ENCODE measurements at regions not wholly inside any gene's neighbourhood (a gene's known extent, or its start where the extent isn't known, plus 50 kb on each side); places are given as distances from the start of the nearest gene placed in this dataset.

DNA sequence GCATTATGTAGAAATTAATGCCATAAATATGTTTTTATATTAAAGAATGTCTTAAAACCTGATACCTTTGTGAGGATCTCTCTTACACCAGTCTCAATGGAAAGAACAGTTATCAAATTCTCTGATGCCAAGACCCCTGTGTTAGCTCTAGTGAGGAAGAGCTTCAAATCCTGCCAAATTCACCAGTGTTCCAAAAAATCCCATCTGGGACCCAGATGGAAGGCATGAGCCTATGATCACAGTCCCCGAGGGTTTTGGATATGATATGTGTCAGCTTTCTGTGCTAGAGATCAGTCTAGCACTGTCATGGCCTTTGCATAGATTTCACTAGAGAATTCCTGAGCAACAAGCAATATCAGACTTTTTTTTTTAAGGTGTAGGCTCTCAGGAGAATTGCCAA lies 412.1 kb downstream of the UBE2NL start:
- no peaks in the 10 kb centered on the region for H3K4me1 ChIP-seq (replicated peaks in 1 of 2; ENCODE audit: control insufficient read depth in 2 of 2, insufficient read depth in 2 of 2, low read length in 2 of 2)
- H4K20me1 ChIP-seq (replicated peaks; ENCODE audit: control insufficient read depth, insufficient read depth, low read length): no peaks in the 10 kb centered on the region
- FAIRE-seq (no peak), ATAC-seq (no peak), DNase-seq (ENCODE audit: extremely low read depth in 1 of 4, low spot score in 3 of 4) (no peak)
- no peak overlapping the region for H3K4me3 ChIP-seq
- no peak overlapping the region for H3K27ac ChIP-seq (ENCODE audit: extremely low read depth, low read depth, low read length)
- H2AFZ ChIP-seq (ENCODE audit: low read depth, low read length): no peak overlapping the region
- no peak overlapping the region for H3K9ac ChIP-seq (ENCODE audit: insufficient read depth in 1 of 2, low read depth in 2 of 2, low read length in 2 of 2)
- H3K79me2 ChIP-seq (ENCODE audit: control insufficient read depth, insufficient read depth, low read length): no peaks in the 10 kb centered on the region
- intact Hi-C loops (cut with micrococcal nuclease): no loop called here
- H3K27me3 ChIP-seq (ENCODE audit: control insufficient read depth in 2 of 2, insufficient read depth in 2 of 2, low read length in 2 of 2): no peaks in the 10 kb centered on the region
- BruUV-seq (replicated peaks): no TSS peak
- WGBS (ENCODE audit: insufficient coverage, low coverage, missing lambda C conversion rate): 0% methylated on average over 1 of the region's 1 CpG
- no peaks in the 10 kb centered on the region for H3K9me1 ChIP-seq (ENCODE audit: control insufficient read depth, insufficient read depth, low read length)
- no peak overlapping the region for H3K4me2 ChIP-seq (ENCODE audit: insufficient read depth, low read length)
- ChIA-PET POLR2A (no interaction called here), CTCF (ENCODE audit: low intra/inter-chr PET ratio) (no interaction called here)
- no peaks in the 10 kb centered on the region for H3K9me3 ChIP-seq (replicated peaks; ENCODE audit: control insufficient read depth, insufficient read depth, low read depth, low read length)
- no peaks in the 10 kb centered on the region for H3K36me3 ChIP-seq (ENCODE audit: control insufficient read depth, insufficient read depth, low read length)
- in situ Hi-C loops (cut with MboI): no loop called here
- TF ChIP-seq CHD2 (IDR thresholded peaks at IDR 0.05; ENCODE audit: low read depth, low read length): no peak
- no peak for TF ChIP-seq ZFP1 (CRISPR knock-in tag; IDR thresholded peaks at IDR 0.05)
- no peak for TF ChIP-seq FOXM1 (IDR thresholded peaks at IDR 0.05; ENCODE audit: low read depth)
- TF ChIP-seq FOXM1 (CRISPR knock-in tag; IDR thresholded peaks at IDR 0.05; ENCODE audit: low read depth): no peak
- TF ChIP-seq, protein P1, sequence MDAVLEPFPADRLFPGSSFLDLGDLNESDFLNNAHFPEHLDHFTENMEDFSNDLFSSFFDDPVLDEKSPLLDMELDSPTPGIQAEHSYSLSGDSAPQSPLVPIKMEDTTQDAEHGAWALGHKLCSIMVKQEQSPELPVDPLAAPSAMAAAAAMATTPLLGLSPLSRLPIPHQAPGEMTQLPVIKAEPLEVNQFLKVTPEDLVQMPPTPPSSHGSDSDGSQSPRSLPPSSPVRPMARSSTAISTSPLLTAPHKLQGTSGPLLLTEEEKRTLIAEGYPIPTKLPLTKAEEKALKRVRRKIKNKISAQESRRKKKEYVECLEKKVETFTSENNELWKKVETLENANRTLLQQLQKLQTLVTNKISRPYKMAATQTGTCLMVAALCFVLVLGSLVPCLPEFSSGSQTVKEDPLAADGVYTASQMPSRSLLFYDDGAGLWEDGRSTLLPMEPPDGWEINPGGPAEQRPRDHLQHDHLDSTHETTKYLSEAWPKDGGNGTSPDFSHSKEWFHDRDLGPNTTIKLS (IDR thresholded peaks at IDR 0.05; ENCODE audit: borderline replicate concordance, low read depth): no peak
- no peak for TF ChIP-seq HIVEP1 (CRISPR knock-in tag; IDR thresholded peaks at IDR 0.05)
- TF ChIP-seq, protein P2, sequence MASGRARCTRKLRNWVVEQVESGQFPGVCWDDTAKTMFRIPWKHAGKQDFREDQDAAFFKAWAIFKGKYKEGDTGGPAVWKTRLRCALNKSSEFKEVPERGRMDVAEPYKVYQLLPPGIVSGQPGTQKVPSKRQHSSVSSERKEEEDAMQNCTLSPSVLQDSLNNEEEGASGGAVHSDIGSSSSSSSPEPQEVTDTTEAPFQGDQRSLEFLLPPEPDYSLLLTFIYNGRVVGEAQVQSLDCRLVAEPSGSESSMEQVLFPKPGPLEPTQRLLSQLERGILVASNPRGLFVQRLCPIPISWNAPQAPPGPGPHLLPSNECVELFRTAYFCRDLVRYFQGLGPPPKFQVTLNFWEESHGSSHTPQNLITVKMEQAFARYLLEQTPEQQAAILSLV (tag; IDR thresholded peaks at IDR 0.05): no peak
- no peak for TF ChIP-seq GATAD2A (IDR thresholded peaks at IDR 0.05)
- TF ChIP-seq, protein P3, sequence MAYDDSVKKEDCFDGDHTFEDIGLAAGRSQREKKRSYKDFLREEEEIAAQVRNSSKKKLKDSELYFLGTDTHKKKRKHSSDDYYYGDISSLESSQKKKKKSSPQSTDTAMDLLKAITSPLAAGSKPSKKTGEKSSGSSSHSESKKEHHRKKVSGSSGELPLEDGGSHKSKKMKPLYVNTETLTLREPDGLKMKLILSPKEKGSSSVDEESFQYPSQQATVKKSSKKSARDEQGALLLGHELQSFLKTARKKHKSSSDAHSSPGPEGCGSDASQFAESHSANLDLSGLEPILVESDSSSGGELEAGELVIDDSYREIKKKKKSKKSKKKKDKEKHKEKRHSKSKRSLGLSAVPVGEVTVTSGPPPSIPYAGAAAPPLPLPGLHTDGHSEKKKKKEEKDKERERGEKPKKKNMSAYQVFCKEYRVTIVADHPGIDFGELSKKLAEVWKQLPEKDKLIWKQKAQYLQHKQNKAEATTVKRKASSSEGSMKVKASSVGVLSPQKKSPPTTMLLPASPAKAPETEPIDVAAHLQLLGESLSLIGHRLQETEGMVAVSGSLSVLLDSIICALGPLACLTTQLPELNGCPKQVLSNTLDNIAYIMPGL (CRISPR knock-in tag; IDR thresholded peaks at IDR 0.05): no peak
- no peak for TF ChIP-seq BRCA1 (IDR thresholded peaks at IDR 0.05)
- TF ChIP-seq BRCA1 (CRISPR knock-in tag; IDR thresholded peaks at IDR 0.05): no peak
- no peak for TF ChIP-seq CREM (IDR thresholded peaks at IDR 0.05; ENCODE audit: low read depth)
- no peak for TF ChIP-seq ESRRB (CRISPR knock-in tag; IDR thresholded peaks at IDR 0.05; ENCODE audit: borderline replicate concordance)
- TF ChIP-seq, protein P4, sequence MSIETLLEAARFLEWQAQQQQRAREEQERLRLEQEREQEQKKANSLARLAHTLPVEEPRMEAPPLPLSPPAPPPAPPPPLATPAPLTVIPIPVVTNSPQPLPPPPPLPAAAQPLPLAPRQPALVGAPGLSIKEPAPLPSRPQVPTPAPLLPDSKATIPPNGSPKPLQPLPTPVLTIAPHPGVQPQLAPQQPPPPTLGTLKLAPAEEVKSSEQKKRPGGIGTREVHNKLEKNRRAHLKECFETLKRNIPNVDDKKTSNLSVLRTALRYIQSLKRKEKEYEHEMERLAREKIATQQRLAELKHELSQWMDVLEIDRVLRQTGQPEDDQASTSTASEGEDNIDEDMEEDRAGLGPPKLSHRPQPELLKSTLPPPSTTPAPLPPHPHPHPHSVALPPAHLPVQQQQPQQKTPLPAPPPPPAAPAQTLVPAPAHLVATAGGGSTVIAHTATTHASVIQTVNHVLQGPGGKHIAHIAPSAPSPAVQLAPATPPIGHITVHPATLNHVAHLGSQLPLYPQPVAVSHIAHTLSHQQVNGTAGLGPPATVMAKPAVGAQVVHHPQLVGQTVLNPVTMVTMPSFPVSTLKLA (conservative IDR thresholded peaks at IDR 0.05): no peak
- TF ChIP-seq ETV1 (tag; conservative IDR thresholded peaks at IDR 0.05; ENCODE audit: low read depth): no peak
- no peak for TF ChIP-seq DMBX1 (CRISPR knock-in tag; IDR thresholded peaks at IDR 0.05; ENCODE audit: borderline replicate concordance)
- no peak for TF ChIP-seq CBX2 (IDR thresholded peaks at IDR 0.05; ENCODE audit: insufficient read depth, low read length, poor library complexity, severe bottlenecking)
- TF ChIP-seq, protein P5, sequence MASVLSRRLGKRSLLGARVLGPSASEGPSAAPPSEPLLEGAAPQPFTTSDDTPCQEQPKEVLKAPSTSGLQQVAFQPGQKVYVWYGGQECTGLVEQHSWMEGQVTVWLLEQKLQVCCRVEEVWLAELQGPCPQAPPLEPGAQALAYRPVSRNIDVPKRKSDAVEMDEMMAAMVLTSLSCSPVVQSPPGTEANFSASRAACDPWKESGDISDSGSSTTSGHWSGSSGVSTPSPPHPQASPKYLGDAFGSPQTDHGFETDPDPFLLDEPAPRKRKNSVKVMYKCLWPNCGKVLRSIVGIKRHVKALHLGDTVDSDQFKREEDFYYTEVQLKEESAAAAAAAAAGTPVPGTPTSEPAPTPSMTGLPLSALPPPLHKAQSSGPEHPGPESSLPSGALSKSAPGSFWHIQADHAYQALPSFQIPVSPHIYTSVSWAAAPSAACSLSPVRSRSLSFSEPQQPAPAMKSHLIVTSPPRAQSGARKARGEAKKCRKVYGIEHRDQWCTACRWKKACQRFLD (CRISPR knock-in tag; IDR thresholded peaks at IDR 0.05): no peak
